HG03097 (cell line): ENCODE measurements at regions not wholly inside any gene's neighbourhood (a gene's known extent, or its start where the extent isn't known, plus 50 kb on each side); places are given as distances from the start of the nearest gene placed in this dataset.
"Not testable (repeated sequence)": the region's sequence is repeated elsewhere in the genome, so short reads cannot be mapped to it uniquely, and the experiment has no call there.

ENCODE experiments used
- ATAC-seq: cut with Tn5 transposase; IDR thresholded peaks from one replicate; pipeline ENCODE4 v1.9.1; 2021; ENCODE audit not compliant: unreplicated experiment, low FRiP score

DNA sequence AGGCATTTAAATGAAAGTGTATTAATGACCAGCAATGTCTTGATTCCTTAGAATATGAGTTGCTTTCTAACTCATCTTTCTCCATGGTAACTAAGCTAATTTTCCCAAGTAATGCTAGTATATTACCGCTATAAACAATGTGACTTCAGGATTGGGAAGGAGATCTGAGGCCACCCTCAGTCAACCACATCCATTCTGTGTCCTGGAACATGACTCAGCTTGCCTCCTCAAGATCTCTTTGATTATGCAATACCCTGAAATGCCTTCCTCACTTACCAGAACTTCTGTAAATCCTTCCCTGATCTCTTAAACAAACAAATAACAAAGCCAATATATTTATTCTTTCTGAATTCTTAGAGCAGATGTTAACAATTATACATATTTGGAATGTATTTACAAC, 1495.5 kb downstream of the PCDH18 start:
- no peak for ATAC-seq

DNA sequence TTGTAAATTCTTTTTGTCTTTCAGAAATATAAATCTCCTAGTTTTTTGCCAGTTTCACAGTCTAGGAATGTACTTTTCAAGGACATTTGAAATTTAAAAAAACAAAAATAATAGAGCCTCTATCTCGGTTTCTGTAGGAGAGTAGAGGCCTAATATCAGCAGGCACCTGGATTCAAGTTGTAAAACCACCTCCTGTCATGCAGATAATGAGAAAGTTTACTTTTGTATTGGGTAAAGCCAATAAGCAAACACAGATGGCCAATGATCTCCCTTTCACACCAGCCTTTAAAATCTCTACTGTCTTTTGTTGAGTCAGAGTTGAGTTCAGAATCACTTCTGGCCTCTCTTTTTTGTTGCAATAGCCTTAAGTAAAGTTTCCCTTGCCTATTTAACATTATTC, 1499.9 kb downstream of the PCDH18 start:
- no peak for ATAC-seq

DNA sequence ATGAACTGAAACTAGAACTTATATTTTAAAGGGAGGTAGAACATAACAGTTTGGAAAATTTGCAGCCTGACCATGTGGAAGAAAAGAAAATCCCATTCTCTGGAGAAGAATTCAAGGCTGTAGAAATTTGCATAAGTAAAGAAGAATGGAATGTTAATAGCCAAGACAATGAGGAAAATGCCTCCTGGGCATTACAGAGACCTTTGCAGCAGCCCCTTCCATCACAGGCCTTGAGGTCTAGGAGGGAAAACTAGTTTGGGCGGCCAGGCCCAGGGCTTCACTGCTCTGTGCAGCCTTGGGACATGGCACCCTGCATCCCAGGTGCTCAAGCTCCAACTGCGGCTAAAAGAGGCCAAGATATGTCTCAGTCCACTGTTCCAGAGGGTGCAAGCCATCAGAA, 1506.8 kb downstream of the PCDH18 start:
- ATAC-seq = no peak

DNA sequence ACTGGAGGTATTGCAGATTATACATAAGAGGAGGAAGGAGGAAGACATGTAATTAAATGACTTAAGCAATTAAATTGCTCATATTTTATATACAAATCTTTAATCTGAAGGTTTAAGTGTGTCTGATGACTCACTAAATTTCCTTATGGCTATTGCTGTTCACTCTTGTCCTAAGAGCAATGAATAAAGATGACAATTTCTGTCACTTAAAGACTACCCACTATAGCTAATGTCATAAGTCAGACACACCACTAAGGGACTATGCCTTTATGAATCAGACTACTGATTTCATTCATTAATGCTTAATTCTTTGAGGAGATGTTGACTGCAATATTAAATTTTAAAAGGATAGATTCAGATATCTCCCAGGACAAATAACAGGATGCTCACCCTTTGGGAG, 1514.7 kb downstream of the PCDH18 start:
- ATAC-seq = no peak

DNA sequence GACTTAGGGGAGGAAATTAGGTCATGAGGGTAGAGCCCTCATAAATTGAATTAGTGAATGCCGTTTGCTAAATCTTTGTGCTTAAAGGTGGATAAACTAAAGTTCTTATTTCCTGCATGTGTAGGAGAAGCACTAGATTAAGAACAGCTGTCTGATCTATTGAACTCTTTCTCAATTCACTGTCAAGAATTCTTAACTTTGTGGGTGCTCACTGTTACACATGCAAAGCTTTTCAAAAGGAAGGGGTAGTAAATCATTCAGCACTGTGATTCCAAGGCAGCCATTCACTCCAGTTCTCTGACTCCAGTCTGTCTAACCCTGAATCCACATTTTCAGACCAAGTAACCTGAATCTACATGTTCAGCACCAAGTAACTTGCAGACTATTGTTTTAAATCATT, 1520.1 kb downstream of the PCDH18 start:
- no peak for ATAC-seq

DNA sequence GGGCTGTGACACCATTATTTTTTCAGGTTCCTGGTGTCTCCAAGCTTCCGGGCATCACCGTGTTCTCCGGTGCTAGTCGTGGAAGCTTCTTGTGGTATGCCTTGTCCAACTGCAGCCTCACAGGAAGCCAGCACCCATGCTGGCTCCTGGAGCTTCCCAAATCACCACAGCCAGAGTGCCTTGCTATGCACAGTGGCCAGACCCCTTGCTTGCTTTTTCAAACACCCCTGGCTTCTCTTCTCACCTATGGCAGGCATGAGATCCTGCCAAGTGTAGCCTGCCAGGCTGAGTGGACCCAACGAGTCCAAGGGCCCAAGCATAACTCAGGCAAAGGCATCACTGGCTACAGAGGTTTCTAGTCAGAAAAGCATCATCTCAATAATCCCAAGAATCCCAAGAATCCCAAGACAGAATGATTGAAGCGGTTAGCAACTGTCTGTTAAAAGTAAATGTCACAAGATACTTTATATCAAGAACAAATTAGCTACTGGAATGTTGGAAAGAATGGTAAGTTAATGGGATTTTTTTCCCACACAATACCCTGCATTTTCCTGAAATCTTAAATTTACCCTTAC, 1522.9 kb downstream of the PCDH18 start:
- no peak for ATAC-seq

DNA sequence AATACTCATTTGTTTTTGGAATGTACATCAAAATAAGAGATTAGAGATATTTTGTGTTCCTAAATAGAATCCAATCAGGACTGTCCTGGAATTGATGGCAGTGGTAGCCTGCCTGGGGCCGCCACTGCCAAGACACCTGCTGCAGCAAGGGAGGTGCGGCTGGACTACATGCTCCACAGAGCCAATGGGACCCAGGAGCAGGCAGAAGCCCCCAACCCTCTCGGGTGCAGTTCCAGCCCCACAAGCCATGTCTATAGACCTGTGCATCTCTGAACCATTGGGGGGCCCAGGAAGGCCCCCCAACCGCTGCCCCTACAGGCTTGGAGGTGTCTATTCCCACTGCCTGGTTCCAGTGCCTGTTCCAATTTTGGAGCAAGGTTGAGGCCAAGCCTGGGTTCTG, 1524.3 kb downstream of the PCDH18 start:
- no peak for ATAC-seq

DNA sequence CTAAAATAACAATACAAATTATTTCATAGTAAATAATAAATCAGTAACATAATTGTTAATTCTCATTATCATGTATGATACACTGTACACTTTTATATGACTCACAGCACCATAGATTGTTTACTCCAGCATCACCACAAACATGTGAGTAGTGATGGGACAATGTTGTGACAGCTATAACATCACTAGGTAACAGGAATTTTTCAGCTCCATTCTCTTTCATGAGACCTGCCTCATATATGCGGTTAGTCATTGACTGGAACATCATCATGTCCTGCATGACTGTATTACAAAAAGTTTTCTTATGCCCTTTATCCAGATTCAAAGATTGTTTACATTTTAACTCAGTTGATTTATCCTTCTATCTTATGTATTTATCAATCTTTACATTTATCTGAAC, 1530.0 kb downstream of the PCDH18 start:
- no peak for ATAC-seq

DNA sequence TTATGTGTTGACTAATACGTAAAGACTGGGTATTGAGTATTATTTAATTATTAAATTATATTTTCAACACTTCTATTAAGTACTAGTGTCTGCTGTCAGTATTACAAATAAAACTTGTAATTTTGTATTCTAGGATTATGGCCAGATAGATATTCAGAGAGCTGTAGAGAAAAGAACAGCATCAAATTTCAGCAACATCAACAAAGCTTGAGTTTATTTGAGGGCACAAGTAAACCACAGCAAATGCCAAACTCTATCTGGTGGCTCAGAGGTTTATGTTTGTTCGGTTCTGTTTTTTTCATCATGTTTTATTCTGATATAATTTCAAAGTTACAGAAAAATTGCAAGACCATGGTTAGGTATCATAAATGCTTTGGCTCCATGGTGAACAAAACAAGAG, 1530.5 kb downstream of the PCDH18 start:
- no peak for ATAC-seq

DNA sequence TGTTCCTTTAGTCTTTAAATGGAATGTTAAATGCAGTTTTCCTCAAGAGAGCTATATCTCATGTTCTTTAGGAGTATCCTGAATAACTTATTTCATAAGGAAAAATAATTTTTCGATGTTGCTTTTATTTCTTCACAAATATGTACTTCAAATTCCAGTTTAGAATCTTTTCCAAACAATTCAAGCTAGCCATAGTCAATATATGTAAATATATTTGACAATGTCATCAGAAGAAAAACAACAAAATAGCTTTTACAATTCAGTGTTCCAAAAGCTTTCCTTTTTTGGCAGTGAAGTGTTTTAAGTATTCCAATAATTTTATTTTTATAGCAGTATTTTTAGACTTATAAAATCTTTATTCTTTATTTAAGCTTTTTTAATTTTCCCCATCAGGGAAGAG, 1532.0 kb downstream of the PCDH18 start:
- no peak for ATAC-seq

DNA sequence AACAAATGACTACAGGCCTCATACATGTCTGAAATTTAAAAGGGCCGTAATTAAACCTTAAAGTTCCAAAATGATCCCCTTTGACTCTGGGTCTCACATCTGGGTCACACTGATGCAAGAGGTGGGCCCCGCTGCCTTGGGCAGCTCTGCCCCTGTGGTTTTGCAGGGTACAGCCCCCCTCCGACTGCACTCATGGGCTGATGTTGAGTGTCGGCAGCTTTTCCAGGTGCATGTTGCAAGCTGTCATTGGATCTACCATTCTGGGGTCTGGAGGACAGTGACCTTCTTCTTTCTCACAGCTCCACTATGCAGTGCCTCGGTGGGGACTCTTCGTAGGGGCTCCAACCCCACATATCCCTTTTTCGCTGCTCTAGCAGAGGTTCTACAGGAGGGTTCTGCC, 1537.9 kb downstream of the PCDH18 start:
- no peak for ATAC-seq

DNA sequence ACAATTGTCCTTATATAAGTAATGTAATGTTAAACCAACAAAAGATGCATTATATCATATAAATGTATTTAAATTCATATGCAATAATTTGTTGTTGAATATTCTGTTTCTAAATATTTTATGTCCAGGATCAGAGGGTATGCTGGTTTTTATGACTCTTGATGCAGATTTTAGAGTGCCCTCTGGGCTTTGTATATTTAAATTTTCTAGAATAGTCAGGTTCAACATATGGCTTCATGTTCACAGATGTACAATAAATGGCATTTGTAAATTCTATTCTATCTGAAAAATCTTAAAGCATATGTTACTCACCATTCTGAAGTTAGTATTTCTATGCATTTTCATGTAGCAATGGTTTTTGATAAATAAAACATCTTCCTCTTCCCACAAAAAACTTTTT, 1555.4 kb downstream of the PCDH18 start:
- no peak for ATAC-seq

DNA sequence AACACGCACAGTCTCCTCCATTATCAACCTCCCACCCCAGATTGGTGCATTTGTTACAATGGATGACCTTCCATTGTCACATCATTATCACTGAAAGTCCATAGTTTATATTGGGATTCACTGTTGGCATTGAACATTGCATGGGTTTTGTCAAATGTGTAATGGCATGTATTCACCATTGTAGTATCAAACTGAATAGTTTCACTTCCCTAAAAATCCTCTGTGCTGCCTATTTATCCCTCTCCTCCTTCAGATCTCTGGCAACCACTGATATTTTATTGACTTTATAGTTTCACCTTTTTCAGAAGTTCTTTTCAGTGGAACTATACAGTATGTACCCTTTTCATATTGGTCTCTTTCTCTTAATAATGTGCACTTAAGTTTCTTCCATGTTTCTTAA, 1565.4 kb downstream of the PCDH18 start:
- no peak for ATAC-seq

DNA sequence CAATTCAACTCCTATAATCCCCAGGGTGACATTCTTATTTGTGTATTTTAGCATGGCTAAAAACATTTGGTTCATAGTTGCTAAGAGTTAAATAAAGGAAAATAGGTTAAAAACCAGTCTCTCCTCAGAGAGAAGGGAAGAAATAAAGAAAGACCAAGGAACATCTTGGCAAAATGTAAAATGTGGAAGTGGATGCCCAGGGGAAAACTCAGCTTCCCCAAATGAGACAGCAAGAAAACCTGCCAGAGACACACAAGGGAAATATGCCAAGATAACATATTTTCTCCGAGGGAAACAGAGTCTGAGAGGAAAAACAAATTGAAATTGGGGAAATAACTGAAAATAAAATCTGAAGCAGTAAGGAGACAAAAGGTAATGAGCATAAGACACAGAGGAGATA, 1569.3 kb downstream of the PCDH18 start:
- no peak for ATAC-seq

DNA sequence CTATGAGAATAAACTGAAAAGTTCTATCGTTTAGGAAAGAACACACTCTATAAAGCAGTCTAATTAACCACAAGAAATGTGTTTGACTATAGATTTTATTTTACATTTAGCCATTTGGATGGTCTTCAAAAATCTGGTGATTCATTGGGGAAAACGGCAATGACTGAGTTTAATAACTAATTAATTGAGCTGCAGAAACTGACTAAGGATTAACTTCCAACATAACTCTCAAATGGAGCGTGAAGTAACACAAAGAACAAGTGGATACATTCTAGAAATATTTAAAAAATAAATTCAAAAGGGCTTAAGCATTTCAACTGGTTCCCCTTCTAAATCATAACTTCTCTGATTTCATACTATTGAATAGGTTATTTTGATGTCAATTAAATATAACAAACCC, 1582.4 kb downstream of the PCDH18 start:
- ATAC-seq = no peak

DNA sequence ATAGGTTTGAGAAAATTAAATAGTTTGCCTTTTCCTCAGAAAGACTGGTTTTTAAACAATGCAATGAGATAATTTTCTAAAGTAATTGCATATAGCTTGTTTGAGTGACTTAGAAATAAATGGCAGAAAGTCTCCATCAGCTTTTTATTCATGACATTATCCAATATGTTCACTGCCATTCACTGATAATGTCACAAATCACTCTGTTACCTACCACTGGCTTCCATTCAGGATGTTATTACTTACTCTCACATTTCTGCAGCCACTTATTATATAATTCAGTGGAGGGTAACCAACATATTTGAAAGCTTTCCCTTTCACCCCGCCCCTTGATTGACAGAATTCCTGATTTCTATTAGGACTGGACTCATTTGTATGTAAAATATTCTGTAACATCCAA, 1583.5 kb downstream of the PCDH18 start:
- no peak for ATAC-seq

DNA sequence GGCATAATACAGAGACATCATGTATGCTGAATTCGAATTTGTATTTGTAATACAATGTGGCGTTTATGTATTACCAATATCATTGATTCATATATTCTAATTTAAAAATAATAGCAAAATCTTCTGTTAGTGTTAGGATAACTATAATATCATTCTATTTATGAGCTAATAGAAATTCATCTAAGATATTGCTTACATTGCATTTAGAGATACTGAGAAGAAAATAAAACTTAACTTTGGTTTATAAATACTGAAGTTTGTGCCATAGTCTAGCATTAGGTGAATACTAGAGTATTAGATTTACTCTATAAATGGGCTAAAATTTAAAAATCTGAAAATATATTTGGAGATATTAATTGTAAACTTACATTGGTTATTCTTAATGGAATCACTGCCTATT, 1590.6 kb downstream of the PCDH18 start:
- no peak for ATAC-seq

DNA sequence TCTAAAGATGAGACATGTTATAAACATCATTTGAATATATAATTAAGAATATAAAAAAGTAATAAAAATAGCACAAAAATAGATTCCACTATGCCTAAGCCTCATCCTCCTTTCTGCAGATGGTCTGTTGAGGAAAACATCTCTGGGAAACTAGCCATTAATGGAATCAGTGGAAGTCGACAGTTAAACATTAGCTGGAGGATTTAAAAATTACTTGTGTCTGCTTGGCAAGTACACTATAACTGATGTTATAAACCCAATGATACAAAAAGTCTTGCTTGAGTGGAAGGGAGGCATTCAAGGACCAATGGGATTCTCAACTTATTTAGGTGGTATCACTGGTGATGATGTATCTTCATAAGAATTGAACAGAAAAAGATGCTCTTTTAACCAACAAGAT, 1598.3 kb downstream of the PCDH18 start:
- no peak for ATAC-seq

DNA sequence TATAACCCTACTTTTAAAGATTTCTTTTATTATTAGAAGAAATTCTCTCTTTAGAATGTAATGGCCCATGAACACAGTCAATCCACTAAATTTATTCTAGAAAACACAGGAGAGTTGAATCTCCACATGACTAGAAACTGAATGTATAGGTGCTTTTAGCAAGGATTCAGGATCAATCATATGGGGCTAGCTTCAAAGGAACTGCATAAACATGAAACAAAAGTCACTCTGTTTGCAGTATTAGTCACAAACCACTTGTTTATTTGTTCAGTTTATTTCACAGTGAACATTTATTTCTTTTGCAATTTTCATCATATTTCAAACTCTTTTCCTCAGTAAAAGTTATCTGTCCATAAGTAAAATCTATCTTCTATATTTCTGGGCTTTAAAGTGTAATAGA, 1604.6 kb downstream of the PCDH18 start:
- ATAC-seq = no peak

DNA sequence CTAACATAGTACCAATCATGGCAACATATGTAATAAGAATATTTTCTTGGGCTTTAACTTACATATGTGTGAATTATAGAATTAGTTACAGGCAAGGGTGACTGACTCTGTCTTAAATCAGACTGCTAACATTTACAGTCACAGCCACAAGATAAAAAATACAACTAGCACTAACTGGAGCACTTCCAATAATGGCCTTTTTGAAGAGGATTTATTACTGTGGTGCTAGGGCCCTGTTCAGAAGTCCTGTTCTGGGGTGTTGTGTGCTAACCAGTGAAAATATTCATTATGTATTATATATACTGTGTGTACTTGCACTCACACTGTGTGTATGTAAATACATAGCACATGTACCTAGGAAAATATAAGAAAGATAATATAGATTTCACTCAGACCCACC, 1611.2 kb downstream of the PCDH18 start:
- ATAC-seq = no peak

DNA sequence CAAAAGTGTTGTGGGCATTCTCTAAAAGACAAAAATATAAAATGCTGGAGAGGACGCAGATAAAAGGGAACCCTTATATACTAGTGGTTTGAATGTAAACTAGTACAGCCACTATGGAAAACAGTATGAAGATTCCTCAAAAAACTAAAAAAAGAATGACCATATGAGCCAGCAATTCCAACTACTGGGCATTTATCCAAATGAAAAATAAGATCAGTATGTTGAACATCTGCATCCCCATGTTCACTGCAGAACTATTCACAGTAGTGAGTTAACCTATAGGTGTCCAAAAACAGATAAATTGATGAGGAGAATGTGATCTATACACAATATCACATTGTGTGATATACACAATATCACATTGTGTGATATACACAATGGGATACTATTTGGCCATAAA, 1615.3 kb downstream of the PCDH18 start:
- no peak for ATAC-seq

DNA sequence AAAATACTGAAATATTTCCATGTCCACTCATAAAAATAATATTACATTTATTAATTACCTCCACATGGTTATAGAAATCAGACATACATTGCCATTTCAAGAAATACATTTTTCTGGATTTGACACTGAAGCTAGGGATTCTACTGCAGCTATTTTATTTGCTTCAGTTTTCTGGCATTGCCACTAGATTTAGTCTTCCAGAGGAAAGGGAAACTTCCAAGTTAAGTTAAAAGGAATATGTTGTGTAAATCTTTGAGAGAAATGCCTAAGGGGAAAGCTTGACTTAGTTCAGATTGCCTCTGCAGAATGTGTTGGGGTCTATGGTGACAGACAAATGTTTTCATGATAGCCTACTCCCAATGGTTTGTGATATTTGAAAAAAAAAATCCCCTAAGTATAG, 1631.3 kb downstream of the PCDH18 start:
- no peak for ATAC-seq

DNA sequence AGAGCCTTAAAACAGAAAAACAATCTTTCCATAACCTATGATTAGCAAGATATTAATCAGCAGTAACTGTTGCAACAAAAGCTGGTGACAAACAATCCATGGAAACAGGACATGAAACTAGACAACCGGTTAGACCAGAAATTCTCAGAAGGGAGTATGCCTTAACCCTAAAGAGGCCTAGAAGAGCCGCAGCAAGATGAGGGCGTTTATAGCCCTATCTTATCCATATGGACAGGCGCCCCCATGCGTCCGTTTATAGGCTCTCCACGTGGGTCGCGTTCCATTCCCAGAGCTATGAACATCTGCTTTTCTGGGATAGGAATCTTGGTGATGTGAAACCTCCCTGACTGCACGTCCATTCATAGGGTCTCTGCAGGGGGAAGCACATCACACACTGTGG, 1662.7 kb upstream of the PABPC4L start:
- not testable (repeated sequence) for ATAC-seq
